ENCODE measurements at regions not wholly inside any gene's neighbourhood (a gene's known extent, or its start where the extent isn't known, plus 50 kb on each side); places are given as distances from the start of the nearest gene placed in this dataset.

DNA sequence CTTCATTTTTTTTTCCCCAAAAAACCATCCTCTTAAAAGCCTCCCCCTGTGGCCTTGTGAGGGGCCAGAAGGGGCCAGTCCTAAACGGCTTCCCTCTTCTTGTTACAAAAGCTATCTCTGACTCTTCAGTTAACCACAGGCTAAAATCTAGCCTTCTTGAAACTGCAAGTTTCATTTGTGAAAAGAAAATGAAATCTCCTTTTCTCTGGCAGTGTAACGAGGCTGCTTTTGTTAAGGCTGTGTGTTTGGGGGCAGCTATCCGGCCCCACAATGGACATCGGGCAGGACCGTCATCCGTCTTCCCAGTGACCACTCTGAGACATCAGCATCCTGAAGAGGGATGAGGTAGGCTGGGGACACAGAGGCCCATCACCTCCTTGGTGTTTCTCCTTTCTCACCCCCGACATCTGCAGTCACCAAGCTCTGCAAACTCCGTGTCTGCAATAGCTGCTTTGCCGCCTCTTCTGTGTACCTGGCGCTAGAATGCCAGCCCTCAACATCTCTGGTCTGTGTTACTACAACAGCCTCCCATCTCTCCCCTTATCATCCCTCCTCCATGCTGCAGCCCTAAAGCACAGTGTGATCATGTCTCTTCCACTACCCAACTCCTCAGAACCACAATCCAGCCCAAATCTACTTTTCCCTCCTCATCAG, 94.0 kb downstream of the RCN1 start:
- DNase-seq: no peak
- 72 to 85% methylated on average over 10 of the region's 10 CpGs for WGBS, 2 donors
- Histone ChIP-seq H3K4me3 (no peak overlapping the region), H3K4me1 (no peaks in the 10 kb centered on the region), H3K27me3 (no peaks in the 10 kb centered on the region), H3K9me3 (no peaks in the 10 kb centered on the region), H3K27ac (no peak overlapping the region), H3K36me3 (no peaks in the 10 kb centered on the region)
- intact Hi-C loops (cut with DNase I): no loop called here
- TF ChIP-seq, protein P1, sequence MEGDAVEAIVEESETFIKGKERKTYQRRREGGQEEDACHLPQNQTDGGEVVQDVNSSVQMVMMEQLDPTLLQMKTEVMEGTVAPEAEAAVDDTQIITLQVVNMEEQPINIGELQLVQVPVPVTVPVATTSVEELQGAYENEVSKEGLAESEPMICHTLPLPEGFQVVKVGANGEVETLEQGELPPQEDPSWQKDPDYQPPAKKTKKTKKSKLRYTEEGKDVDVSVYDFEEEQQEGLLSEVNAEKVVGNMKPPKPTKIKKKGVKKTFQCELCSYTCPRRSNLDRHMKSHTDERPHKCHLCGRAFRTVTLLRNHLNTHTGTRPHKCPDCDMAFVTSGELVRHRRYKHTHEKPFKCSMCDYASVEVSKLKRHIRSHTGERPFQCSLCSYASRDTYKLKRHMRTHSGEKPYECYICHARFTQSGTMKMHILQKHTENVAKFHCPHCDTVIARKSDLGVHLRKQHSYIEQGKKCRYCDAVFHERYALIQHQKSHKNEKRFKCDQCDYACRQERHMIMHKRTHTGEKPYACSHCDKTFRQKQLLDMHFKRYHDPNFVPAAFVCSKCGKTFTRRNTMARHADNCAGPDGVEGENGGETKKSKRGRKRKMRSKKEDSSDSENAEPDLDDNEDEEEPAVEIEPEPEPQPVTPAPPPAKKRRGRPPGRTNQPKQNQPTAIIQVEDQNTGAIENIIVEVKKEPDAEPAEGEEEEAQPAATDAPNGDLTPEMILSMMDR (IDR thresholded peaks at IDR 0.05): no peak
- no peak for TF ChIP-seq POLR2A (IDR thresholded peaks at IDR 0.05)

DNA sequence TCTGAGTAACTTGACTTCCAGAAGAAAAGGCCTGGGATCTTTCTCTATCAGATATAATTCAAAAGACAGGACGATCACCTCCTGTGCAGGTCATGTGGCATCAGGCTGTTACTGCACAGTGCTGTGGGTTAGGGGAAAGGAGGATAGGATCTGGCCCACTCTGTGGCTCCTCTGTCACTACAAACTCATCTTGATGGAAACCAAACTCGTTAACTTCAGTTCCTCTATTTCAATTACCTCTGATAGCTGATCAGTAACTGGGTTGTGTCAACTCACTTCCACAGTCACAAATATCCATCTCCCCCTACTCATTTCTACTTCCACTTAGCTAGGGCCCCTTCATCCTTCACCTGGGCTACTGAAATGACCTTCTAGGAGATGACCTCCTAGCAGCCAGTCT, 95.2 kb downstream of the RCN1 start:
- no peak for DNase-seq
- 64 to 76% methylated on average over 2 of the region's 2 CpGs for WGBS, 2 donors
- H3K4me1 ChIP-seq: no peaks in the 10 kb centered on the region
- intact Hi-C loops (cut with DNase I): no loop called here
- H3K4me3 ChIP-seq: no peak overlapping the region
- H3K27me3 ChIP-seq: no peaks in the 10 kb centered on the region
- H3K9me3 ChIP-seq: no peaks in the 10 kb centered on the region
- no peak overlapping the region for H3K27ac ChIP-seq
- TF ChIP-seq, protein P1 (IDR thresholded peaks at IDR 0.05): no peak
- TF ChIP-seq POLR2A (IDR thresholded peaks at IDR 0.05): no peak
- no peaks in the 10 kb centered on the region for H3K36me3 ChIP-seq

DNA sequence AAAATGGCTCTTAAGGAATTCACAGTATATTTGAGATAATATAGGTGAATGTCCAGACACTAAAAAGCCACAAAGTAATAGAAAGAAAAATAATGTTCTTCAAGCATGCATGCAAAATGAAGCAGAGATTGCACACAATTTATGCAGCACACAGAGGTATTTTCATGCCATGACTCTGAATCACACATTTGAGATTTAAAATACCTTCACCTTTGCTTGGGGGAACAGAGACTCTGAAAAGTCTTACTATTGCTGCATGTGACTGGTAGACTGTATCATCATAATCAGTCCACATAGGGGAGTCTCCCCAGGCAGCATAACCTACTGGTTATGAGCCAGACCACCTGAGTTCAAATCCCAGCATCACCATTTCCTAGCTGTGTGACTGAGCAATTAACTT, 96.2 kb downstream of the RCN1 start:
- intact Hi-C loops (cut with DNase I): no loop called here
- no peaks in the 10 kb centered on the region for H3K9me3 ChIP-seq
- H3K4me3 ChIP-seq: no peak overlapping the region
- H3K4me1 ChIP-seq: no peaks in the 10 kb centered on the region
- no peak for DNase-seq
- no peak overlapping the region for H3K27ac ChIP-seq
- H3K27me3 ChIP-seq: no peaks in the 10 kb centered on the region
- TF ChIP-seq POLR2A (IDR thresholded peaks at IDR 0.05): no peak
- TF ChIP-seq, protein P1 (IDR thresholded peaks at IDR 0.05): no peak
- no peaks in the 10 kb centered on the region for H3K36me3 ChIP-seq

DNA sequence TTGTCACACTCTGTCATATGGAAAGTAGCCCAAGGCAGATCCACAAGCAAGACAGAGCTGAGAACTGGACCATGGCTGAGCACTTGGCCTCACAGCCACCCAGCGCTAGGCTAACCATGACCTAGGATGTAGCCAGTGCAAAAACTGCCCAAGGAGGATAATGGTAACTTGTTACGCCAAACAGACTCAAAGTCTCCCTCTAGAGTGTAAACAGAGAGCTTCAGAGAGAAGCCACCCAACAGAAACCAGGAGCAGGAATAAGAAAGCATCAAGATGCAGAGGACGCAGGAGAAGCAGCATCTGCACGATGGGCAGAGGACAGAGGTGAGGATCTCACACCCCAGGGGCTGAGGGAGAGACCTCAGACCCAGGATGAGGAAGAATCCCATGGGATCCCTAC, 97.9 kb downstream of the RCN1 start:
- WGBS, 2 donors: 71 to 86% methylated on average over 4 of the region's 4 CpGs
- DNase-seq: no peak
- H3K27me3 ChIP-seq: no peaks in the 10 kb centered on the region
- TF ChIP-seq, protein P1 (IDR thresholded peaks at IDR 0.05): no peak
- TF ChIP-seq POLR2A (IDR thresholded peaks at IDR 0.05): no peak
- no peak overlapping the region for H3K4me3 ChIP-seq
- H3K36me3 ChIP-seq: no peaks in the 10 kb centered on the region
- no peak overlapping the region for H3K27ac ChIP-seq
- H3K4me1 ChIP-seq: no peaks in the 10 kb centered on the region
- intact Hi-C loops (cut with DNase I): no loop called here
- H3K9me3 ChIP-seq: no peaks in the 10 kb centered on the region

DNA sequence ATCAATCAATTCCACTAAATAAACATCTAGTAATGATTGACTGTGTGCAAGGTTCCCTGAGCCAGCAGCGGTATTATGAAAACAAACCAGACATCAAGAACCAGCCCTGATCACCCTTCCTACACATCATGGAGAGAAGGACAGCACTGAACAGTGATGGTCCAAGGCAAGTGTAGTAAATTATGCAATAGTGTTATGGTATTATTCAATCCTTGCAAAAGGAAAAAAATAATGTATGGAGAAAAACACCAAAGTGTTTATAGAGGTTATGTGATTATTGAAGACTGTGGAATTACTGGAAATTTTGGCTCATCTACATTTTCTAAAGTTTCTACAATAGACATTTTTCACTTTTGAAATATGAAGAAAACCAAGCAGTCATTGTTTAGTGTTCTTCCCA, 105.3 kb downstream of the RCN1 start:
- Histone ChIP-seq H3K9me3 (no peaks in the 10 kb centered on the region), H3K27me3 (peaks cover 0 to 11% (median 0%) of the 10 kb centered on the region in 4 donors), H3K27ac (no peak overlapping the region), H3K4me3 (no peak overlapping the region), H3K4me1 (no peaks in the 10 kb centered on the region), H3K36me3 (no peaks in the 10 kb centered on the region)
- intact Hi-C loops (cut with DNase I): no loop called here
- no peak for DNase-seq
- TF ChIP-seq POLR2A (IDR thresholded peaks at IDR 0.05): no peak
- TF ChIP-seq, protein P1 (IDR thresholded peaks at IDR 0.05): no peak
- 12 to 23% methylated on average over 1 of the region's 1 CpG for WGBS, 2 donors
